PC-9 (cell line): ENCODE measurements at regions not wholly inside any gene's neighbourhood (a gene's known extent, or its start where the extent isn't known, plus 50 kb on each side); places are given as distances from the start of the nearest gene placed in this dataset.

Source experiments
- BruUV-seq: library from RNA; stranded (reverse); fragments of 400-500 nt; replicated peaks from 2 replicates; lab custom pipeline; 2021; lab: Mats Ljungman, UMichigan
- CTCF ChIA-PET: fragments of 300-600 bp; sonication (Branson Sonifier 250); formaldehyde crosslinking; loops from one replicate; lab custom pipeline; 2022; ENCODE audit warnings: antibody characterized with exemption; lab: Charles Lee
- POLR2A ChIA-PET: fragments of 300-600 bp; sonication (Branson Sonifier 250); formaldehyde crosslinking; loops from one replicate; lab custom pipeline; 2022; ENCODE audit warnings: antibody characterized with exemption; ENCODE audit not compliant: unreplicated experiment; lab: Charles Lee
- DNase-seq, 2 experiments: peaks; one replicate each; pipeline versions ENCODE4 v3.0.0 to v3.0.0-alpha.2; 2015 to 2022; ENCODE audit warnings: mixed read lengths in 1 of 2
- H2AFZ ChIP-seq: fragments of 200-600 bp; sonication (generic); 2 replicates; pipeline ENCODE4 v1.8.1; 2017; ENCODE audit warnings: antibody characterized with exemption
- H3F3A ChIP-seq: fragments of 200-600 bp; sonication (generic); 2 replicates; pipeline ENCODE4 v1.8.1; 2017; ENCODE audit warnings: antibody characterized with exemption, mild to moderate bottlenecking, low read depth; ENCODE audit not compliant: insufficient read depth
- H3K27ac ChIP-seq: fragments of 200-600 bp; sonication (generic); 2 replicates; pipeline ENCODE4 v1.6.1; 2016; ENCODE audit warnings: mixed run types
- H3K27me3 ChIP-seq: fragments of 200-600 bp; sonication (generic); 2 replicates; pipeline ENCODE4 v1.6.1; 2016; ENCODE audit warnings: low read depth, mixed run types; ENCODE audit not compliant: insufficient read depth
- H3K36me3 ChIP-seq: fragments of 200-600 bp; sonication (generic); 2 replicates; pipeline ENCODE4 v1.6.1; 2016; ENCODE audit warnings: low read depth, mixed run types
- H3K4me1 ChIP-seq: fragments of 200-600 bp; sonication (generic); replicated peaks from 2 replicates; pipeline ENCODE4 v1.6.1; 2016; ENCODE audit warnings: mixed run types; ENCODE audit not compliant: insufficient read depth
- H3K4me2 ChIP-seq: fragments of 200-600 bp; sonication (generic); 2 replicates; pipeline ENCODE4 v1.6.1; 2017; ENCODE audit warnings: mixed run types
- H3K4me3 ChIP-seq: fragments of 200-600 bp; sonication (generic); 2 replicates; pipeline ENCODE4 v1.6.1; 2016; ENCODE audit warnings: mixed run types
- H3K79me2 ChIP-seq: fragments of 200-600 bp; sonication (generic); 2 replicates; pipeline ENCODE4 v1.6.1; 2017; ENCODE audit warnings: low read depth, mixed run types
- H3K9me2 ChIP-seq: fragments of 200-600 bp; sonication (generic); 2 replicates; pipeline ENCODE4 v1.8.1; 2017; ENCODE audit warnings: mild to moderate bottlenecking; ENCODE audit not compliant: insufficient read depth
- H3K9me3 ChIP-seq: fragments of 200-600 bp; sonication (generic); 2 replicates; pipeline ENCODE4 v1.8.1; 2016; ENCODE audit warnings: low read depth; ENCODE audit not compliant: insufficient read depth
- H4K20me1 ChIP-seq: fragments of 200-600 bp; sonication (generic); 2 replicates; pipeline ENCODE4 v1.8.1; 2017; ENCODE audit not compliant: insufficient read depth
- CTCF ChIP-seq: fragments of 200-600 bp; sonication (generic); conservative IDR thresholded peaks from 2 replicates; pipeline ENCODE4 v1.6.1; 2017; ENCODE audit warnings: mixed run types, antibody characterized with exemption, mild to moderate bottlenecking, moderate library complexity
- EZH2 ChIP-seq: fragments of 200-600 bp; sonication (generic); IDR thresholded peaks from 2 replicates; pipeline ENCODE4 v1.8.0; 2017; ENCODE audit warnings: antibody characterized with exemption, low read depth
- intact Hi-C: fragments of 100-400 bp; cut with micrococcal nuclease; formaldehyde crosslinking; loops from one replicate; pipeline ENCODE4 v1.10.0; 2022; ENCODE audit not compliant: unreplicated experiment

- H3K4me2 ChIP-seq: no peak overlapping the region
- no peaks in the 10 kb centered on the region for H3K79me2 ChIP-seq
- H3K9me3 ChIP-seq: no peaks in the 10 kb centered on the region
- H2AFZ ChIP-seq: no peak overlapping the region
- CTCF ChIA-PET: no interaction called here
- no peak for TF ChIP-seq CTCF
- TF ChIP-seq EZH2: no peak
- POLR2A ChIA-PET: no interaction called here
- DNase-seq: no peak
- H3K9me2 ChIP-seq: no peaks in the 10 kb centered on the region
- BruUV-seq: no TSS peak
- no peaks in the 10 kb centered on the region for H3F3A ChIP-seq
- peaks cover 45% of the 10 kb centered on the region; the same call in 1 of the 2 replicates for H3K27me3 ChIP-seq
- H3K36me3 ChIP-seq: no peaks in the 10 kb centered on the region
- no peaks in the 10 kb centered on the region for H3K4me1 ChIP-seq
- intact Hi-C loops: no loop called here
- no peak overlapping the region for H3K4me3 ChIP-seq
- H4K20me1 ChIP-seq: no peaks in the 10 kb centered on the region
- no peak overlapping the region for H3K27ac ChIP-seq
These were observed 121.5 kb downstream of the MAT2B start for GRCh38 chr5:163626904-163627434.

GRCh38 chr5:163631856-163632255, 126.4 kb downstream of the MAT2B start:
- POLR2A ChIA-PET: no interaction called here
- Histone ChIP-seq H3K9me3 (no peaks in the 10 kb centered on the region), H4K20me1 (no peaks in the 10 kb centered on the region), H3K4me3 (no peak overlapping the region), H3K27me3 (peaks cover 47% of the 10 kb centered on the region; the same call in 1 of the 2 replicates), H3K36me3 (no peaks in the 10 kb centered on the region), H3K9me2 (no peaks in the 10 kb centered on the region), H3K79me2 (no peaks in the 10 kb centered on the region), H3K27ac (no peak overlapping the region), H3F3A (no peaks in the 10 kb centered on the region), H2AFZ (no peak overlapping the region), H3K4me2 (no peak overlapping the region), H3K4me1 (no peaks in the 10 kb centered on the region)
- CTCF ChIA-PET: no interaction called here
- no peak for DNase-seq
- no TSS peak for BruUV-seq
- TF ChIP-seq EZH2: no peak
- TF ChIP-seq CTCF: no peak
- intact Hi-C loops: no loop called here

GRCh38 chr5:163633926-163634460, 128.6 kb downstream of the MAT2B start:
- Histone ChIP-seq H3K79me2 (no peaks in the 10 kb centered on the region), H3K27me3 (peaks cover 31% of the 10 kb centered on the region; the same call in 1 of the 2 replicates), H3K9me3 (no peaks in the 10 kb centered on the region), H3K4me2 (no peak overlapping the region), H3K9me2 (no peaks in the 10 kb centered on the region), H3F3A (no peaks in the 10 kb centered on the region), H3K36me3 (no peaks in the 10 kb centered on the region), H2AFZ (no peak overlapping the region), H3K4me3 (no peak overlapping the region), H3K27ac (no peak overlapping the region), H4K20me1 (no peaks in the 10 kb centered on the region), H3K4me1 (no peaks in the 10 kb centered on the region)
- BruUV-seq: no TSS peak
- CTCF ChIA-PET: no interaction called here
- intact Hi-C loops: no loop called here
- DNase-seq: no peak
- no peak for TF ChIP-seq EZH2
- TF ChIP-seq CTCF: no peak
- POLR2A ChIA-PET: no interaction called here
